HS-5 (cell line): ENCODE measurements at regions not wholly inside any gene's neighbourhood (a gene's known extent, or its start where the extent isn't known, plus 50 kb on each side); places are given as distances from the start of the nearest gene placed in this dataset.

Experiments used
- DNase-seq: peaks from one replicate; pipeline ENCODE4 v3.0.0-alpha.2; 2012; ENCODE audit warnings: low read depth

DNA sequence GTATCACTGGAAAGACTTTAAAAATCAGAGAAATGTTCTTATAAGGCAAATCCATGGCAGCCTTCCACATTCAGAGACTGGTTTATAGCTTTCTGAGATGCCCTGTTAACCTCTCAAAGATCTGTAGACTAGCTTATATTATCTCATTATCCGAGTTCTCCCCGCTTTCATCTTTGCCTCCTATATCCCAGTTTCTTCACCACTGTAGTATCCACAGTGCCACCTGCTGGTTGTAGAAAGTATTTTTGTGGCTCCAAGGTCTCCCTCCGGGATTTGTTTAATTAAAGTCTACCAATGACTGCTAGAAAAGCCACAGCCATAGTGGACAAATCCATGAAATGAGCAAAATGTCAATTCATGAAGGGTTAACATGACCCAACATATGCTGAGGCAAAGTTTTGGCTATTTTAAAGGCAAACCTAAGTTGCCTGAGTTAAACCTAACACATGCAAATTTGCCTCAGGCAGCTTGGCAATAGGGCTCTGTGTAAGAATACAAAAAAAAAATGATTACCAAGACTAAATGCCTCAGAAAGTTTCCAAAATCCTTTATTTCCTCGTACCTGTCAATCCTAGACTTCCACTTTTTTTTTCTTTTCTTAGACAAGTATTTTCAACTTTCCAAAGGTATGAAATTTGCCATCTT lies 218.8 kb upstream of the BMP4 start:
- DNase-seq: peak; percentile 60

- no peak for DNase-seq
These were observed 219.8 kb upstream of the CDKN3 start for GRCh38 chr14:54177019-54177418.

DNA sequence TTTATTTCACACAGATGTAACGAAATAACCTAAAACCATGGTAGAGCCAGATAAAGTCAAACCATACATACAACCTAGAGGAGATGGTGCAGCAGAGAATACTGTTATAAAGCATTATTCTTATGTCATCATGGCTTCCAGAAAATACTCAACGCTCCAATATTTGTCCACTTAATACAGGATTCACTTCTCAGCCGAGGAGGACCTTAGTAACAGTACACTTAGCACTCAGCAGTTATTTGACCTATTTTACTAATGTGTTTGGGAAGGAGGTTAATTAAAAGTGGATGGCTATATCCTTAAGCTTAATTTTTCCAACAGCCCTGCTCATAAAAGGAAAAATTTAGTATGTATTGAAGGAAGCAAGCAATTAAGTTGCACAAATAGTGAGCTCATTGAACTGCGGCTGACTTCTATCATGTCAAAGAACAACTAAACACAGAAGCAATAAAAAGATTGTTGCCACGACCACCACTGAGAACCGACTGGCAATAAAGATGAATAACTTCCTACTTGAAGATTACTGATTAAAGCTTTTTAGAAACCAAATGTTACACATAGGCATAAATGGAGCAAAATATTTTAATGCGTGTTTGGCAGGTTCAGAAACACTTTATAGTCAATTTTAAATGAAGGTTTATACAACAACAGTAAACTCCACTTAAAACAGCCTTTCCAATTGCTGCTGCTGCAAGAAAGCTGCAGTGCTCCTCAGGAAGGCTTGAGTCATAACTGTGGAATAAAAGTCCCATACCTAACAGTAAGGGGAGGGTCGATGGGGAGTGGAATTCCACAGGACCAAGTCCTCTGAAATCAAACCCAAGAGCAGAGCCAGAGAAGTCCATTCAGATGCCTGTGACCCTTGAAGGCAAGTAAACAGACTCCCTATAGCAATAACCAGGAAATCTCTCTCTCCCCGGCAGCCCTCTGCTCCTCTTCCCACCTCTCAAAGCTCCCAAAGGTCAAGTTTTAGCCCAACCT lies 218.9 kb upstream of the CDKN3 start:
- no peak for DNase-seq

GRCh38 chr14:54182419-54183045 lies 214.3 kb upstream of the CDKN3 start:
- DNase-seq: peak; percentile 57

- no peak for DNase-seq
These were observed 209.7 kb upstream of the CDKN3 start for GRCh38 chr14:54186821-54187763.

- DNase-seq: no peak
These were observed 208.6 kb upstream of the CDKN3 start for GRCh38 chr14:54188064-54188666.

DNA sequence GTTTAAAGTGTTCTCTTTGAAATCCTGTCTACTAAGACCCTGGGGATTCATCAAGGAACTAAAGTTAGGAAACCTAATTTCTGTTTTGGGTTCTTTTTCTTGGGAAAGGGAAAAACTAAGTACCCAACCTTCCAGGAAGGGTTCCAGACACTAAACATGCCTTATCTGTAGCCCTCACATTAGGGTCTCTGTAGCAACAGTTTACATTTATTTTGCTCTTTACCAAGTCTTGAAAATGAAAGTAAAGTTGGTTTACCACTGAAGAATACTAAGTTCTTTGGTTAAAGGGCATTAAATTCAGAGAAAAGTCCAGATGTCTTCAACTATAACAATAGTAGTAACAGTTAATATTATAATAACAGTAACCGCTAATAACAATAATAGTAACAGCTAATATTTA lies 207.5 kb upstream of the CDKN3 start:
- DNase-seq: no peak

DNA sequence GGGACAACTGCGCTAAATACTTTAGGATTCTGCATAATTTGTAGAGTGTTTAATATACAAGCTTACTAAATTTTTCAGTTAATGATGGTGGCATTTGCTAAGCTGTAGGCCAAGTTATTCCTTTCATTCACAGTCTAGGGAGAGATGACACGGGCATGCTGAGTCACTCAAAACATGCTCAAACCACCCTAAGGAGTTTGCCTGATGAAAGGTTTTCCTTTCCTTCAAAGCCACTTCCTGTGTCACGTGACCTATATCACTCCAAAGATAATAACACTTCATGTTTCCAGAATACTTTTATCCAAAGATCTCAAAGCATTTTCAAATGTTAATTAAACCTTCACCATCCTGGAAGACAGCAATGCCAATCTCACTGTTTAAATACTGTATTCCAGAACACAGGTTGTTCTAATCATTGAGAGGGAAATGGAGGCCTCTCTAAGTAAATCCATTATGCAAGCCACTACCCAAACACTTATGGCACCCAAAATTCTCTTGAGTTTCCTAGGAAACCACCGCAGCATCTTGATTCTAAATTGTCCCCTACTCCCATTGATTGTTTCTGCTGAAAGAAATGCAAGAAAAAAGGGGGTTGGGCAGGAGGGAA lies 207.0 kb upstream of the CDKN3 start:
- DNase-seq: peak; percentile 63

GRCh38 chr14:54191846-54192245 lies 205.0 kb upstream of the CDKN3 start:
- no peak for DNase-seq

GRCh38 chr14:54192610-54193009 lies 204.2 kb upstream of the CDKN3 start:
- no peak for DNase-seq

DNA sequence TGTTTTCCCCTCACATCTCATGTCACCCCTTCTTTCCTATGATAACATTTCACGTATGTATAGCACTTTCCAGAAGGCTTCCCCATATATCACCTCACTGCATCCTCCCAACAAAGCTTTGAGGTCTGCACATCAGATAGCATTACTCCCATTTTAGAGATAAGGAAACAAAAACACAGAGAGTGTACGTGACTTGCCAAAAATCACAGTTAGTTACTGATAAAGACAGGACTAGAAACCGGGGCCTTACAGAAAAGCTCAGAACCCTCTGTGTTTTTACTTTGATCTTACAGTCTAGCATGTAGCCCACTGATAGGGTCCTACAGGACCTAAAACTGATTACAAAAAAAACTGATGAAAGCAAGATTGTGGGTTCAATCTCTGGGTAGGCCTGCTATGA lies 202.9 kb upstream of the CDKN3 start:
- DNase-seq: no peak

GRCh38 chr14:54194501-54194900 lies 202.3 kb upstream of the CDKN3 start:
- no peak for DNase-seq

DNA sequence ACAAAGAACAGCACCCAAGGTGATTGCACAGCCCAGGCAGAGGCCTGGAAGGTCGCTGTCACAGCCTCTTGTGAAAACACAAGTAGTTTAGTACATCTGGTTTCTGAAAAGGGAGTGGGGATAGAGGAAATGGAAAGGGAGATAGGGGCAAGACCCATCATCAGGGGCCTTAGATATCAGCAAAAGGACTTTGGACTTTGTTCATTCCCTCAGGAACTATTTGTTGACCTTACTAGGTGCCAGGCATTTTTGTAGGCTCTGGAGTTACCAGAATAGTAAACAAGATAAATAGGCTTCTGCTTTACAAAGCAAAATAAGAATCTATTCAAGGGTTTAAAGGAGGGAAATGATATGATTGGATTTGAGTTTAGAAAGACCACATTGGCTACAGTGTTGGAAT lies 199.4 kb upstream of the CDKN3 start:
- no peak for DNase-seq

DNA sequence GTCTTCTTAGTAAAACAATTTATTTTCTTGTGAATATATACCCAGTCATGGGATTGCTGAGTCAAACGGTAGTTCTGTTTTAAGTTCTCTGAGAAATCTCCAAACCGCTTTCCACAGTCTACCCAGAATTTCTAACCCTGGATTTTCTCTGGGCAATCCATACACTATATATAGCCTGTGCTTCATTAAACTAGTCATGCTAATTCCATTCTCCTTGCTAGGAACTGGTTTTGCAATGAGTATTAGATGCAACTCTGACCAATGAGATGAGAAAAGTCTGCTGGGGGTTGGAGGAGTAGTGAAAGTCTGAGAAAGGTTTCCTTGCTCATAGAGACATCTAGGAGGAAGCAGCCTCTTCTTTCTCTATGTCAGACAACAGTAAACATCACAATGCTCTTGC lies 196.1 kb upstream of the CDKN3 start:
- no peak for DNase-seq

DNA sequence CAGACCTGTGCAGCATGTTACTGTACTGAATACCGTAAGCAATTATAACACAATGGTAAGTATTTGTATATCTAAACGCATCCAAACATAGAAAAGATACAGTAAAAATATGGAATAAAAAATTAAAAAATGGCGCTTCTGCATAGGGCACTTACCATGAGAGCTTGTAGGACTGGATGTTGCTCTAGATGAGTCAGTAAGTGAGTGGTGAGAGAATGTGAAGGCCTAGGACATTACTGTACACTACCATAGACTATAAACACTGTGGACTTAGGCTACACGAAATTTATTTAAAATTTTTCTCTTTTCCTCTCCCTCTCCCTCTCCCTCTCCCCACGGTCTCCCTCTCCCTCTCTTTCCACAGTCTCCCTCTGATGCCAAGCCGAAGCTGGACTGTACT lies 194.5 kb upstream of the CDKN3 start:
- DNase-seq: no peak

GRCh38 chr14:54206516-54206915 lies 190.3 kb upstream of the CDKN3 start:
- DNase-seq: no peak

GRCh38 chr14:54207075-54207474 lies 189.7 kb upstream of the CDKN3 start:
- no peak for DNase-seq

GRCh38 chr14:54207476-54208462 lies 189.0 kb upstream of the CDKN3 start:
- no peak for DNase-seq

GRCh38 chr14:54208751-54209150 lies 188.1 kb upstream of the CDKN3 start:
- no peak for DNase-seq
